T-helper 2 cell (primary cell): ENCODE measurements at regions not wholly inside any gene's neighbourhood (a gene's known extent, or its start where the extent isn't known, plus 50 kb on each side); places are given as distances from the start of the nearest gene placed in this dataset.
"Not testable (repeated sequence)": the region's sequence is repeated elsewhere in the genome, so short reads cannot be mapped to it uniquely, and the experiment has no call there.

Experiments
- DNase-seq, 5 experiments: peaks; one replicate each; pipeline versions ENCODE4 v3.0.0 to v3.0.0-alpha.2; 2012 to 2022

DNA sequence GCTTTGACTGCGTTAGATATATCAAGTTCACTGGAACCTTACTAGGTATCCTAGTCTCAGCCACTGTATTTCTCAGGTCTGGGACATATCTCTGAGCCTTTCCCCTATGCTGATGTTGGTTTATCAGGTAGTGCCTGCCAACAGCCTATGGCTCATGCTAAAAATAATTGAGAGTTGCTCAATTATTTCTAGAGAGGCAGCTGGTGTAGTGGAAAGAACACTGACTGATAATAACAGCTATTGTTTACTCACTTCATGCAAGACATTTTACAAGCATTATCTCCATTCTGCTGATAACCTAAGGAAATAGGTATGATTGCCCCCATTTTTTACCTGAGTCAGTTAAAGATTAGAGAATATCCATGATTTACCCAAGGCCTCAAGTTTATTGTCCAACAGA lies 231.4 kb downstream of the LRRN1 start:
- no peak for DNase-seq

DNA sequence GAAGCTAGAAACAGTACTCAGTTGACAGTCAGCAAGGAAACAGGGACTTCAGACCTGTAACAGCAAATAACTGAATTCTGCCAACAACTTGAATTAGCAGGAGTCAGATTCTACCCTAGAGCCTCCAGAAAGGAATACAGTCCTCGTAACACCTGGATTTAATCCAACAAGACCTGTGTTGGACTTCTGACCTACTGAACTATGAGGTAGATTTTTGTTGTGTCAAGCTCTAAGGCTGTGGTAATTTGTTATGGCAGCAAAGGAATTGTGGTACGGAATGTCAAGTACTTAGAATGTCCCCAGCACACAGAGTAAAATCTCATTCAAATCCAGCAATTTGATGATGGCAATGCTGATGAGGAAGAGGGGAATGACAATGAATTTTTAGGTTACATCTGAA lies 234.1 kb downstream of the LRRN1 start:
- no peak for DNase-seq

DNA sequence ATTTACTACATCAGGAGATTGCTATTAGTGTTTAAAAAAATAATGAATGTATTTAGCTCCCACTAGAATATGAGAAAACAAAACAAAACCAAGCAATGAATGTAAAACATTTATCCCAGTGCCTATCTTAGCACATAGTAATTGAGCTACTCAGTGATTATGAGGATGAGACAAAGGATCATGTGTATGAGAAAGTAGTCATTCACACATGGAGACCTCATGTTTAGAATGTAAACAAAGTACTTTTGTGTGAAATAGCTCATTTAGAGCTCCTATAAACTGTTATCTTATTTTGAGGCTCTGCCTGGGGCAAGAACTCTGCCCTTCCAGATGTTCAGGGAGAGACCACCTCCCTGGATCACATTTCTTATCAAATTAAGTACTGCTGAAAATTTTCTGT lies 236.8 kb downstream of the LRRN1 start:
- DNase-seq, result no peak

DNA sequence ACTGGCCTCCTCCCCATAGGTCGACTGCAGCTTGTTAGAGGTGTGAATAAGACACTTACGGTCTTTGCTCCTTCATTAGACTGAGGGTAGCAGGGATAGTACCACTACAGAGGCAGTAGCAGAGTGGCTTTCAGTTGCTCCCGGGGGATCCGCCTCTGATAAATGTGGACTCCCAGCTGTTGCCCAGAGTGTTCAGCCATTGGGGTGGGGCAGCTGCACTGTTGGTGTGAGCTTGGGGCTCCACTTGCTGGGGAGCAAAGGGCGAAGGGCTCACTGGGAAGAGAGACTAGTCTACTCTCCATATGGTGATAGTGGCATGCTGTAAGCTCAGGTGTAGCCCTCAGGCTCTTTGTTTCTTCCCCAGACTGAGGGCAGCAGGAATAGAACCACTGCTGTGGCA lies 239.1 kb downstream of the LRRN1 start:
- no peak for DNase-seq

DNA sequence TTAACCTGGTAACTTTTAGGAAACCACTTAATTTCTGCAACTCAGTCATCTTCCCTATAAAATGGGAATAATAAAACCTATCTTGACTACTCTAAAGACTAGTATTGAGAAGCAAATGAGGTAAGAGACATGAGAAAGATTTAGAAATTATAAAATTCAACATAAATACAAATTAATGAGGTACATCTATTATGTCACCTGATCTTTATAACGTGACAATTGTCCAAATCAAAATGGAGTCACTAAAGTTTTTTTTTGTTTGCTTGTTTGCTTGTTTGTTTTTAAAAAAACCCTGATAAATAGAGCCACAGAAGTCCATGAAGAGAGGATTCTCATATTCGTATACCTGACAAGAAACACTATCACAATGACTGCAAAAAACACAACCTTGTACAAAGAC lies 242.8 kb downstream of the LRRN1 start:
- no peak for DNase-seq

DNA sequence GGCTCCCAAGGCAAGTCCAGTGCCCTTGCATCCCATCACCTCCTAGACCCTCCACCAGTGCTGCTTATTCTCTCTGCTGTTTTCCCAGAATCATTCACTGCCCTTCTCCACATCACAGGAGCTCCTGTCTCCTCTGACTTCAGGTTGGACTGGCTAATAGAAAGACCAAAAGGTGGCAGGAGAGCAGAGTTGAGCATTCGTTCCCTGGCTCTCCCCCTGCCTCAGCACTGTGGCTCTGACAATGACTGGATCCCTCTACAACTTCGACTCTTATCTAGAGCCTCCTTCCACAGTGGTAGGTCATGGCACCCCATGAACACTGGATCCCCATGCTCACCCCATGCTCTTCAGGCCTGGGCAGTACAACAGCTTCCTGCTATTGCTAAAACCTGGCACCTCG lies 243.6 kb downstream of the LRRN1 start:
- no peak for DNase-seq

DNA sequence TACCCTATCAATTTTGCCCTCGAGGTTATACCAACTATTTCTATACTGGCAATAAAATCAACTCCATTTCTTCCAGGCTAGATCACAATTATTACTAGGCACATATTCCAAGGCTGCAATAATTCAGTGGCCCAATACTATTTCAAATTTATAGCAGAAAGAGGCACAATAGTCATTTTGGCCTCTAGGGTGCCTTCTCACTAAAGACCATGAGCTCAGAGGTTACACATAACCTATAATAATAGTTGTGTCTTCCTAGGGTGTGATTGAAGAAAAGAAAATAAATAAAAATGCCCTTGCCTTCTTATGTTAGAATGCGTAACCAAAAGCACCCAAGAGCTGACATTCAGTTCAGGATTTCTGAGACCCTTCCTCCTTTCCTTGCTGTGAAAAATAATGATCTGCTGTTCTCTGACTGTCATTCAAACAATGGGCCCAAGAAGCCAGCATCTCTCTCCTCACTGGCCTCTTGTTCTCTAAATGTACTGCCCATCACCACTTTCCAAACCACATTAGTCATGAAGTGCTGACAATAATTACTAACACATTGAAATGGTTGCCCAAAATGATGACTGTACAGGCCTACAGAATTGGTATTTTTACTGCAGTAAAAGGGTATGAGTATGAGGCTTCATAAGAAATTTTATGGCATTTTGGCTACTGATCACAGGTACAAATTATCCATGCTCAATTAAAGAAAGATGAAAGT lies 244.8 kb downstream of the LRRN1 start:
- no peak for DNase-seq

DNA sequence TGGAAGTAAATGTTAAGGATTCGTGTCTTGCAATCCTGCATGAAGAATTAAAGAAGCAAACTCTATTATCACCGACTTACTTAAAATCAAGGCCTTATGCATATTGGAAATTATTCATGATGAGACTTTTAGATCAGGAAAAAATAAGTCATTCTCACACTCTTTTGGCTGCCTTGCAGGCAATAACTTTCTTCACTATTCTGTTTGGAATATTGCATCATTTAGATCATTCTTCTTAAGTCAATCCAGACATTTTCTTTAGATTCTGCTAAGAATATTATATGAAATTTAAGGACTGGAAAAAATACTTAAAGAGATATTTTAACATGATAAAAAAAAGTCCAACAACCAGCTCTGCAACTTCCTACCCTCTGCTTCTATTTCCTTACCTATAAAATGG lies 245.4 kb downstream of the LRRN1 start:
- no peak for DNase-seq

DNA sequence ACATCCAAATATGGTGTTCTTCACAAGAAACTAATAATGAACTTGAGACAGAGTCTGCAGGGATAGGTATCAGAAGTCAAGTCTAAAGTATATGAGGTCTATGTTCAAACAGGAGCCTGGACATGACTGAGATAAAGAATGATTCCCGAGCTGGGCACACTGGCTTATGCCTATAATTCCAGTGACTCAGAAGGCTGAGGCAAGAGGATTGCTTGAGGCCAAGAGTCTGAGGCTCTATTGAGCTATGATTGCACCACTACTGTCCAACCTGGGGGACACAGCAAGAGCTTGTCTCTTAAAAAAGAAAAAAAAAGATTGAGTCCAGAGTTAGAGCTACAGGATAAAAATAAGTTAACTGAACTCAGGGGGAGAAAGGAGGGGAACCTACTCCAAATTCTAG lies 246.5 kb downstream of the LRRN1 start:
- DNase-seq, result no peak

DNA sequence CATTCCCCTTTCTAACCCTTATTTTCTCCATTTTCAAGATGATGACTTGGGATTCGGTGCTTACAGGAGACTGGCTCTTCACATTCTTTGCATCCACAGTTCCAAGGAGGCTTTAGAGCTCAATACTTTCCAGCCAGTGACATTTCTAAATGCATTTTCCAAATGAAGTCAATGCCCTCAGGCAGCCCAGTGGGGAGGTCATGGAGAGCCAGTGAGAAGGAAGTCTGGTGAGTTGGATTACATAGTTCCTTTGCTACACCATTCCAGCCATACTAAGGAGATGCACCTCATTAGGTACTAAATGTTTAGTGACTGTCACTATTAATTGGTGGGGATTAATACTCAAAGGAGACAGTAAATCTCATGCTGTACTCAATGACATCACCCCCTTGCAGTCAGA lies 248.1 kb downstream of the LRRN1 start:
- no peak for DNase-seq

DNA sequence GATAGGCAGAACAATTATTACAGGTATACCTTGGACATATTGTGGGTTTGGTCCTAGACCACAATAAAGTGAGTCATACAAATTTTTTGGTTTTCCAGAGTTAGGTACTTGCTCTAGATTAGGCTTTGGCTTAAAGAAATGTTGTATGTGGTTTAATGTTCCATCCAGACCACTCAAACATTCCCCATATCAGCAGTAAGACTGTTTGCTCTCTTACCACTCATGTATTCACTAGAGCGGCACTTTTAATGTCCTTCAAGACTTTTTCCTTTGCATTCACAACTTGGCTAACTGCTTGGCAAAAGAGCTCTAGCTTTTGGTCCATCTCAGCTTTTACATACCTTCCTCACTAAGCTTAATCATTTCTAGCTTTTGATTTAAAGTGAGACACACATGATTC lies 250.5 kb upstream of the SETMAR start:
- DNase-seq, result no peak

DNA sequence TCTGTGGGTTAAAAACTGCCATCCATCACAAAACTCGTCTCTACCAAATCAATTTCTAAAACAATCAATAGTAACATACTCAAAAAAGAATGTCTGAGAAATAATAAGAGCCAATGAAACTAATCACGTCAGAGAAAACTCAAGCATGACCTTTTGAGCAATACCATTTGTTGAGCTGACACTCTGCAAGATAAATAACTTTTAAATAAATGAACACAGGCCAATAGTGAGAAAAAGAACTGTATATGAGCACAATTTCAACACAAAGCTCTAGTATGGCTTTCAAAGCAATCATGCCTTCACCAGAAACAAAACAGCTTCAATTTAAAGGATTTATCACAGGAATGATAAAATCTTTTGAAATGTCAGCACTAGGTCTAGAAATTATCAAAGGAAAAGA lies 249.2 kb upstream of the SETMAR start:
- no peak for DNase-seq

DNA sequence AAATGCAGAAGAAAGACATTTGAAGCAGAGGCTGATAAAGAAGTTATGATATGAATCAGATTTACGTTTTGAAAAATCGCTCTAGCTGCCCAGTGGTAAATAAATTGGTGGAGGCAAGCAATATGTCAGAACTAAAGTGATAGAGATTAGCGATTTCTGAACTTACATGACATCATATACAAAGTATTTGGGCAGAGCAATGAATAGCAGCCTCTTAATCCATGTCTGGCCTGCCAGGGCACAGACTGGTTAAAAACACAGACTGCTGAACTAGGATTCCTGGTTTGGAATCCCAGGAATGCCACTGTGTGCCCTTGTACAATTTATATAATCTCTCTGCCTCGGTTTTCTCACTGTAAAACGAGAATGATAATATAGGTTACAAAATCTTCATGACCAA lies 243.1 kb upstream of the SETMAR start:
- DNase-seq, result peak in 1 of 5 experiments; percentile 3

DNA sequence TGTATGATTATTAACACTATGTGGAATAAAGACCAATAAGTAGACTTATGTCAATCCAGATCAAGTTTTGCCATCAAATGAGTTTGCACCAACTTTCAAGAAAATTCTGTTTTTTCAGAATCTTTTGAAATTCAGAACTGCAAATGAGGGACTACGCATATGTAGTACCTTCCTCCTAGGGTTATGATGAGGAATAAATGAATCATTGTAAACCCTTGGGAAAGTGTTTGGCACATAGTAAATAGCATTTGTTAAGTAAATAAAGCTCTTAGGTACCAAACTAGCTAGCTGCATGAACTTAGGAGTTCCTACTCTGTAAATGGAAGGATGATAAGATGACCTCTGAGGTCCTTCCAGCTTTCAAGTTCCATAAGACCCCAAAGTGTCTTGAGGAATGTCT lies 242.6 kb upstream of the SETMAR start:
- DNase-seq, result no peak

DNA sequence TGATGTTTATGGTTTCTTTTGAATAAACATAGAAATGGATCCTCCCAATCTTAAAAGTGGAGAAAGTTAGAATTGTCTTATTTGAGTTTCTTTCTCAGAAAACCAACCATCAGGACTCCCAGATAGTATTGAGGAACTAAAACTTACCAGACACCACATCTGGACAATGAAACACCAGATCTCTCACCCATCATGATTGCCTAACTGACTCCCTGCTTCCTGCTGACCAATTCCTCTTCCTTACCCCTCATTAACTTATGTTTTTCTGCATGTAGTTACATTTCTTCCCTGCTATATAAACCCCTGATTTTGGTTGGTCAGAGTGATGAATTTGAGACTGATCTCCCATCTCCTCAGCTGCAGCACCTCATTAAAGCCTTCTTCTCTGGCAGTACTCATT lies 242.0 kb upstream of the SETMAR start:
- no peak for DNase-seq

DNA sequence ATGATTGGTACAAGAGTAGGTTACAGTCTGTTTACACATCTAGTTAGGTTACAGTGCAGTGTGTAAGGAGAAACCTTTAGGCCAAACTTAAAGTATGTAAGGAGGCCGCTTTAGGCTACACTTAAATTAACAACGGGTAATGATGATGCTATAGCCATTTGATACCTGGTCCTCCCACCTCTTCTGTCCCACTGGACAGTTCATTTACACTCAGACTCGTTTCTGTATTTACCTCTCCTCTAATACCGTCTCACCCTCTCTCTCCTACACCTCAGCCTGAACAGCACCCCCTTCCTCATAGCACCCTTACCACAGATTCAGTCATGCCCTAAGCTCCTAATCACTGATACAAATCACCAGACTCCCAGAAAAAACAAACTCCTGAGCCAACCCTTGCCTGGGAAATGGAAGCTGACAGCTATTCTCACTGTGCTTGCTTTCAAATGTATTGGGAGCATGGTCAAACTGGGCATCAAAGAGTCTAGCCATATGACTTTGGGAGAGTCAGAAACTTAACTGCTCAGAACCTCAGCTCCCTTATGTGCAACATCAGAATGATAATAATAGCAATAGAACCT lies 241.3 kb upstream of the SETMAR start:
- DNase-seq, result no peak

DNA sequence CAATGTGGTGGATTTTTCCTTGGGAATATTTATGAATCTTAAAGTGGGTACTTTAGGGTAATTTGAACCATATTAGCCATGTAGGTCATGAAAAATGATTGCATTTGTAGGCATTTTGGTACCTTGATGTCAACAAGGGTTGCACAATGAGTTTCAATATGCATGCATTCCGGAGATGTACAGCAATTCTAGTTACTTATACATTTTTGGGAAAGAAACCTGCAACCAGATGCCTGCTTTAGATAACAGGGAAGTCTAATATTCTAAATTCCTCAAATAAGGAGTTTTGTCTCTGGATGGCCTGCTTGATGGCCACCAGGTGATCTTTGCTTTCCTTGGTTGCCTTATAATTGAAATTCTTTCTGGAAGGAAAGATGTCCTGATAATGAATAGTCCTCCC lies 240.5 kb upstream of the SETMAR start:
- DNase-seq, result no peak

DNA sequence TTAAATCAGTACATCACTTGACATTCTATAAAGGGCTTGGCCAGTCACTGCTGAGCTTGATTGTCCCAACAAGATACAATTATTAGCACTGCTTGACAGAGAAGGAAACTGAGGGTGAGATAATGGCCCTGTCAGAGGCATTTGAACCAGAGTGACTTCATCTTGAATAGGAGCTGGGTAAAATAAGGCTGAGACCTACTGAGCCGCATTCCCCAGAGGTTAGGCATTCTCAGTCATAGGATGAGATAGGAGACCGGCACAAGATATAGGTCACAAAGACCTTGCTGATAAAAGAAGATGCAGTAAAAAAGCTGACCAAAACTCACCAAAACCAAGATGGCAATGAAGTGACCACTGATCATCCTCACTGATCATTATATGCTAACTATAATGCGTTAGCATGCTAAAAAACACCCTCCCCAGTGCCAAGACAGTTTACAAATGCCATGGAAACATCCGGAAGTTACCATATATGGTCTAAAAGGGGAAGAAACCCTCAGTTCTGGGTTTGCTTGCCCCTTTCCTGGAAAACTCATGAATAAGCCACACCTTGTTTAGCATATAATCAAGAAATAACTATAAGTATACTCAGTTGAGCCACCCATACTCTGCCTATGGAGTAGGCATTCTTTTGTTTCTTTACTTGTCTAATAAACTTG lies 239.1 kb upstream of the SETMAR start:
- no peak for DNase-seq

DNA sequence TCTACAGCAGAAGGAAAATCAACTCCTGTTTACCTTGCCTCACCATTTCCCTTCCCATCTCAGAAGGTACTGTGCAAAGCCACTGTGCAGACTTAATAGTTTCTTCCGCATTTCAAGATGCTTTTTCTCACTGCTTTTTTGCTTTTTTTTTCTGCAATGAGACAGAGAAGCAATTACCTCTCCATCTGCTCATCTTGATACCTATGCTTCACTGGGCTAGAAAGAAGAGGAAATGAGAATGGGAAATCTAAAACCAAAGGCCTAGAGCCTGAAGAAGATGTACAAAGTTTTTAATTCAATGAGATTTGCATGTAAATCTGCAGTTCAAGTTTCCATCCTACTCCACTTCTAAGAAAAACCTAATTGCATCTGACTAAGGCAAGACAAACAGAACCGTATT lies 238.1 kb upstream of the SETMAR start:
- DNase-seq, result no peak

DNA sequence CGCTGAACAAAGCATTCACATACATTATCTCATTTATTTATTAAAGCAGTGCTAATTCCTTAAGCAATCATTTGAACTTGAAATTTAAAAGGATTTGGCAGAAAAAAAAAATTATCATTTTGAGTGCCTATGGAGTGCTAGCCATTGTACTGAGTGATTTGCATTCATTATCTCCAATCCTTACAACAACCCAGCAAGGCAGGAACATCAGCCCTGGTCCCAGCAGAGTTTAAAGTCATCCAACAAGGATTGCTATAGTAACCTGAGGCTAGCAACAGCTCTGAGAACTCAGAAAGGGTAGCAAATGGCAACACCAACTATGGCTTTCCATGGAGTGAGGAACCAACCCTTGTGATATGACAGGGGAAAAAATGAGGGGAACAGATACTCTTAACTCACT lies 237.6 kb upstream of the SETMAR start:
- no peak for DNase-seq

DNA sequence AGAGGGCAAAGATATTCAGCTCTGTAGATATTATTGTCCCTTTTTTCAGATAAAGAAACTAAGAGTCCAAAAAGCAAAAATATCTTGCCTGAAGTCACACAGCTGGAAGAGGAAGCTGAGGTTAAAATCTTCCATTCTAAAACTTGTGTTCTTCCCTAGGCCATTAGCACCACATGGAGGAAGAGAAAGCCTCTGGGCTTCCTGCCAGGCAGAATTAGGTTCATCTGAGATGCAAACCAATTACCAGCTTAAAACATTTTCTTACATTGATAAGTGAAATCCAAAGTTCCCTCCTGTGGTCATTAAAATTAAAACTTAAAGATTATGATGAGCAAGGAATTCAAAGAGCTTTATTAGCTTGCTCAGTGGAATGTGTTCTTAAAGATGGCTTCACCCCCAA lies 235.3 kb upstream of the SETMAR start:
- DNase-seq, result no peak

DNA sequence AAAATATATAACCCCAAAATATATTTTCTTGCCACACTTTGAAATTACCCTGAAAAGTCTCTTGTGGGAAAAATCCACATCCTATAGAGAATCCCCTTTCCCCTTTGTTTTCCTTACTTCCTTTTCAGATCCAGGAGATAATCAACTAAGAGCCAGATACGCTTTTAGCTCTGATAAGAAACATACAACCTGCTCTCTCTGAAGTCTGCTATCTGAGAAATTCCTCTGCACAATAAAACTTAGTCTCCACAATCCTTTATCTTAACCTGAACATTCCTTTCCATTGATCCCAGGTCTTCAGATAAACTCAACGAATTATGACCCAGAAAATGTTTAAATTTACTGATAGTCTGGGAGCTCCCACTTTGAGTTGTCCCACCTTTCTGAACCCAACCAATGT lies 233.4 kb upstream of the SETMAR start:
- no peak for DNase-seq

DNA sequence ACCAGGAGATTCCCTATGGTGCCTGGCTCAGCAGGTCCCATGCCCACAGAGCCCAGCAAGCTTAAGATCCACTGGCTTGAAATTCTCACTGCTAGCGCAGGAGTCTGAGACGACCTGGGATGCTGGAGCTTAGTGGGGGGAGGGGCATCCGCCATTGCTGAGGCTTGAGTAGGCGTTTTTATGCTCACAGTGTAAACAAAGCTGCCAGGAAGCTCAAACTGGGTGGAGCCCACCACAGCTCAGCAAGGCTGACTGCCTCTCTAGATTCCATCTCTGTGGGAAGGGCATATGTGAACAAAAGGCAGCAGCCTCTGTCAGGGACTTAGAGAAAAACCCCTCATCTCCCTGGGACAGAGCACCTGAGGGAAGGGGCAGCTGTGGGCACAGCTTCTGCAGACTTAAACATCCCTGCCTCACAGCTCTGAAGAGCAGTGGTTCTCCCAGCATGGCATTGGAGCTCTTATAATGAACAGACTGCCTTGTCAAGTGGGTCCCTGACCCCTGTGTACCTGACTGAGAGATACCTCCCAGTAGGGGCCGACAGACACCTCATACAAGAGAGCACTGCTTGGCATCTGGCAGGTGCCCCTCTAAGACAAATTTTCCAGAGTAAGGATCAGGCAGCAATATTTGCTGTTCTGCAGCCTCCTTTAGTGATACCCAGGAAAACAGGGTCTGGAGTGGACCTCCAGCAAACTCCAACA lies 231.5 kb upstream of the SETMAR start:
- peak in 1 of 5 experiments; percentile 30 for DNase-seq

DNA sequence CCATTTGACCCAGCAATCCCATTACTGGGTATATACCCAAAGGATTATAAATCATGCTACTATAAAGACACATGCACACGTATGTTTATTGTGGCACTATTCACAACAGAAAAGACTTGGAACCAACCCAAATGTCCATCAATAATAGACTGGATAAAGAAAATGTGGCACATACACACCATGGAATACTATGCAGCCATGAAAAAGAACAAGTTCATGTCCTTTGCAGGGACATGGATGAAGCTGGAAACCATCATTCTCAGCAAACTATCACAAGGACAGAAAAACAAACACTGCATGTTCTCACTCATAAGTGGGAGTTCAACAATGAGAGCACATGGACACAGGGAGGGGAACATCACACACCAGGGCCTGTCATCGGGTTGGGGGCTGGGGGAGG lies 225.9 kb upstream of the SETMAR start:
- not testable (repeated sequence) for DNase-seq
